Smooth muscle cell of the brain vasculature (primary cell): ENCODE measurements at regions not wholly inside any gene's neighbourhood (a gene's known extent, or its start where the extent isn't known, plus 50 kb on each side); places are given as distances from the start of the nearest gene placed in this dataset.

Experiments used
- DNase-seq: peaks from one replicate; pipeline ENCODE4 v3.0.0-alpha.2; 2012; ENCODE audit warnings: low read depth, low spot score

DNA sequence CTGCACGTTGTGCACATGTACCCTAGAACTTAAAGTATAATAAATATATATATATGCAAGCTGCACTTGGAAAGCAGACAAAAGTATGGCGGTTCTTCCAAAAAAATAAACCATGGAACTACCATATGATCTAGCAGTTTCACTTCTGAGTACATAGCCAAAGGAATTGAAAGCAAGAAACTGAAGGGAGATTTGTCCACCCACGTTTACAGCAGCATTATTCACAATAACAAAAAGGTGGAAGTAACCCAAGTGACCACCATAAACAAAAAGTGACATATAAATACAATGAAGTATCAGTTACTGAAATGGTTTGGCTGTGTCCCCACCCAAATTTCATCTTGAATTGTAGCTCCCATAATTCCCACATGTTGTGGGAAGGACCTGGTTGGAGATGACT, 525.3 kb upstream of the CELF2 start:
- no peak for DNase-seq

- no peak for DNase-seq
These were observed 523.8 kb upstream of the CELF2 start for GRCh38 chr10:10493833-10494232.

DNA sequence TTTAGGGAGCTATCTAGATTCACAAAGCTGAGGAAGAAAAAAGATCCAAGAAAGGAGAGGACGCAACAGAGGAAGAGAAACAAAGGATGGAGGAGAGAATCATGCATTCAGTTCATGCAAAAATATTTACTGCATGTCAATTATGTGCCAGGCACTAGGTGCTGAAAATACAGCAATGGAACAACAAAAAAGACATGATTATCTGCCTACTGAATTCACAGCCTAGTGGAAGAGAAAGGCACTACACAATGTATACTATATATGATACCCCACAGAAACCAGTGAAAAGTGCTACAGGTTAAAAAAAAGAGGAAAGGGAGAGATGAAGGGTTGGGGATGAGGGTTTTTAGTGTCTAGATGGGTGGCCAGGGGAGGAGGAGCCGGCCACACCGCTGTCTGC, 520.4 kb upstream of the CELF2 start:
- no peak for DNase-seq

DNA sequence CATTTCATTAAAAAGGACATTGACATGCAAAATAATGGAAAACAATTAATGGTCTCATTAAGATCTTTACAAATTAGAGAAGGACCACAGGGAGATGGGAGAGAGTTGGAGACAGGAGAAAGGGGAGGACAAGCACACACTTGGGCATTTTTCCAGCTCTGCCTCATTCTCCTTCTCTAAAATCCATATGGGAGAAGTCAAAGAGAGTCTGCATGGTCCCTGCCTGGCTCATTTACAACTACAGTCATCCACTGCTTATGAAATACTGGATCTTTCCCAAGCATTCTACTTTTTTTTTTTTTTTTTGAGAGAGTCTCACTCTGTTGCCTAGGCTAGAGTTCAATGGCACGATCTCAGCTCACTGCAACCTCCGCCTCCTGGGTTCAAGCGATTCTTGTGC, 518.9 kb upstream of the CELF2 start:
- no peak for DNase-seq

DNA sequence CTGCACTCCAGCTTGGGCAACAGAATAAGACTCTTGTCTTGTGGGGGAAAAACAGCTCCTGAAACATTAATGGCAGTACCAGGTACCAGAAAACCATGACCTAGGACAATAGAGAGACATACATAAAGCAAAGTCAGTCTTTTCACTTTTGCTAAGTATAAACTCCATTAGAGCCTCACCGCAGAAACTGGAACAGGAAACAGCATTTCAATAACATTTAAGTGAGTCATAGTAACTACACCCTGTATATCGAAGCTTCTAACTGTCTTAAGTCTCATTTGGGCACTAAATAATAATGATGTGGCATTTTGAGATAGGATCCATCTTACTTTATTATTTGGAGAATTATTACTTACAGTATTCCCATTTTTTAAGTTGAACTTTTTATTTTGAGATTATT, 517.8 kb upstream of the CELF2 start:
- DNase-seq, result peak; percentile 6

GRCh38 chr10:10500937-10501336, 516.7 kb upstream of the CELF2 start:
- no peak for DNase-seq

DNA sequence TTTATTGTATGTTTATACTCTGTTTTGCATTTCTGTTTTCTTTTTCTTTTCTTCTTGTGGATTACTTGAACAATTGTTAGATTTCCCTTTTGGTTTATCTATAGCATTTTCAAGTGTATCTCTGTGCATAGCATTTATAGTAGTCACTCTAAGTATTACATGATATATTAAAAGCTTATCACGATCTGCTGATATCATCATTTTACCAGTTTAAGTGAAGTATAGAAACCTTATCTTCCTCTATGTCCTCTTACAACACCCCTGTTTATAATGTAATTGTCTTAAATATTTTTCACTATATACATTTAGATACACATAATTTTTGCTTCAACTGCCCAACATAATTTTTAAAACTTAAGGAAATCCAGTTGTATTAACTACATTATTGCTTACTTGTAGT, 513.9 kb upstream of the CELF2 start:
- DNase-seq, result no peak

GRCh38 chr10:10508211-10508610, 509.5 kb upstream of the CELF2 start:
- DNase-seq, result no peak

DNA sequence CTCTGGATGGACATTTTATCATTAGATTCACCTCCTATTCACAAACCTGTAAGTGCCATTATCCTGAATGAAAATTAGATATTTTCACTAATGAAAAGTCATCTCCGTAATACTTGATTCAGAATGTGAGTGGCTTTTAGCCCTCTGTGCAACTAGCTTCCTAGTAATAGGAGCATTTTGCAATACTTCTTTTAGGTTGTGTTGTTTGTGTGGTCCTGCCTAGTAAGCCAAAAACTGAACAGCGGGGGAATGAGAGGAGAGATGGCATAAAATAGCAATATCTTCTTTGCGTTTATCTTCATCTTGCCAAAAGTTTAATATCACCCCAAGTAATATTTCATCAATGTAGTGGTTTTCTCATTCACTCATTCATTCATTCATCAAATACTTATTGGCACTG, 507.5 kb upstream of the CELF2 start:
- no peak for DNase-seq

DNA sequence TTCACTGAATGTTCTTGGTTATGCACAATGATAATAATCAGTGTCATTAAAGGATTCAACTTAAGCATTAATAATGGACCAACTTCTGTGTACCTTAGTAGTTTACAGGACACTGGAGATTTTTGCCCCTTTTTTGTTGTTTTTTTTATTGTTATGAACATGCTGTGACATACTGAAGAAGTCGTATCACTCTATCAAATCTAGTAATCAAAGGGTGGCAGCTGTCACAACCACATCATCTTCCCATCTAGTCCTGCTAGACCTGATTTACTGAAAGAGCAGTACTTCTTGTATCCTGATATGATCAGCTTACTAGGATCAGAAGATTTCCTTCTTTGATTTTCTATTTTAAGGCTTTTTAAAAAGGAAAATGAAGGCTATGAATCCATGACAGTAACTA, 504.6 kb upstream of the CELF2 start:
- no peak for DNase-seq

DNA sequence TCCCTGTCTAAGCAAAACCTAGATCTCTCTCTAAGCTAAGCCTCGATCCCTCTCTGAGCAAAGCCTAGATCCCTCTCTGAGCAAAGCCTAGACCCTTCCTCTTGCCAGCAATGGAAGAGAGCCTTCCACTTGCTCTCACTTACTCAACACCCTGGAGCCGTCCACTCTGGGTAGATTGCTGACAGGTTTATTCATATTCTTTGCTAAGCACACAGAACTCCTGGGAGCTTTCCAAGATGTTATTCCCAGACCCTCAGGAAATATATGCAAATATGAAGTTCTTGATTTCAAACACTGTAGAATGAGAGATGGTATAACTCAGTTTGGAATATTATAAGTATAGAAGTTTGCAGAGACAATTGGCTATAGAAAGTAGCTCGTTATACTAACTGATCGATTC, 503.8 kb upstream of the CELF2 start:
- no peak for DNase-seq

DNA sequence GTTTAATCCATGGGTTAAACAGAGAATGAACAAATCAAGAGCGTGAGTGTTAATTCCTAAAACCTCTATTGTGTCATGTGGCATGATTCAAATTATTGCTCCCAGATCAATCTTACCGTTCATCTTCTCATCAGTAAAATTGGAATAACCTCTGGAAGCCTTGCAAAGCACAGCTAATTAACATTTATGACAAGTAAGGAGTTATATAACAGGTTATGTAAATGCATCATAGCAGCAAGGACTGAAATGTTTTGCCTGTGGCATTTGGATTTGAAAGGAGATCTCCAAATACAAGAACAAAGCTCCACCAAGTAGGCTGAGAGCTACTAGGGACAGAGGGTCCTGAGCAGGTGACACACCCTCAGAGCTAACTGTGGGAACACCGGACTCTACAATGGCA, 502.9 kb upstream of the CELF2 start:
- DNase-seq, result no peak

DNA sequence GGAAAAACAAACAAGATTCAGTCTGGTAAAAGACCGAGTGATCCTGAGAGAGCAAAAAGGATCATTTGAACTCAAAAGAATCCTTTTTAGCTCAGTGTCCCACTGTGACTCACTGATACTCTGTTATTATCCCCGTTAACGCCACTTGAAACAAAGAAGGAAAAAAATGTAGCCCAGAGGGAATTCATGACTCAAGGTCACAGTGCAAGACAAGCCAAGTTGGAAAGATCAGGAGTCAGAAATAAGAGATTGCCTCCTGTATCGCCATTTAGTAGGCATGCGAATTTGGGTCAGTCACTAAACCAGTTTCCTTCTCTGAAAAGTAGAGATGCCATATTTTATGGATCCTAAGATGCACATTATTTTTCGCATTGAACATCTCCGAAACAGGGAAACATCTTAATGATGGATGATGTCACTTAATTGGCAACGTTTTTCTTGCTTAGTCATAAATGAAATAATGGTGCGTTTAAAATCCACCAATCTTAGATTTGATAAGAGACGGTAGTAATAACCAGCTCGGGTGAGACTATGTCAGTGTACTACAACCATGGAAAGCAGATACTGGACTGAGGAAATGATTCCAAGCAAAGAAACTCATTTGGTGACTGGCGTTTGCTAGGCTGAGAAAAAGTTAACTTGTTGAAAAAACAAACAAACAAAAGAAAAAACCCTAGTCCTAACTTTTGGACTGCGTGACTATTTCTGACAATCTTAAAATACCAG, 502.0 kb upstream of the CELF2 start:
- DNase-seq, result no peak

DNA sequence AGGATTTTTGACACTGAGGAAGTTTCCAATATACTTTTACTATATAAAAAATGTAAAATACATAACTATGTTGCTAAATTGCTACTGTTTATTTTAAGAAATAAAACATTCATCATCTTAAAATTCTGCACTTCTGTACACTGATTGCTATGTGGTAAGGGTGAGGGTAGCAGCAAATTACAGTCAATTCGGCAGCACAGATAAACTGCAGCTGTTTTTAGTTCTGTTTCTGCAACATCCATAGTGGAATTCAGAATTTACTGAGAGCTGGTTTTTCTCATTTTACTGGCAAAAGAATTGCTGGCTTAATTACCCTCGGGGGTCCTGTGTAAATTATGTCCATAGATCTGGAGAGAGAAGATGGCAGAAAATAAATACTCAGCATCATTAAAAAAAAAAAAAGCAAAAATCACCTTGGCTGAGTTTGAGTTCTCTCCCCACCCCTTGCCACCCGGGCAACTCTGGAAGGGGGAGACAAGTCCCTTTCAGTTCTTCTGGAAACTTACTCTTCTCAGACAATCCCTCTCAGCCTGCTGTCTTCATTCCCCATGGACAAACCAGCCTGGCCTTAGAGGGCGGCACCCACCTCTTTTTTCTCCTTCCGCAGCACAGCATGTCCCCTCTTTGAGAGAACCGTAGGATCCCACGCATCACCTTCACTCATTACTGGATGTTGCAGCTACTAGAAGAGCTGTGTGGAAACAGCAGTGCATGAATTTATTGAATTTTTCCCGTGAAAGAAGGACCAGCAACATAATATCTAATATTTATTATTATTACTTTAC, 501.1 kb upstream of the CELF2 start:
- no peak for DNase-seq

DNA sequence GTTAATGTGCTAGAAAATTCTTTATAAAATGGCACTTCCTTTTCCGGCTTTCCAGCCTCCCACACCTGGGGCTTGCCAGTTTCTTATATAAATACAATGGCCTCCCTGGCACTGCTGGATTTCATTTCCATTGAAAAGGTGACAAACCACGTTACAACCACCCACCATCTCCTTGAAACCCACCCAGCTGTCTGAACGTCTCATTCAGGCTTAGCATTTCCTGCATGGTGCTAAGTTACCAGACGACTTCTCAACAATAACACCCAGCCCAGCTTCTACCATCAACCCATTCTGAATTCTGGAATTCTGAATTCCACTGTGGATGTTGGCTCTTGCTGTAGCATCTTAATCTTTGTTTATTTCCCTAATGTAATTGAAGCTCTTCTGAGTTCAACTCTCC, 499.8 kb upstream of the CELF2 start:
- DNase-seq, result no peak

DNA sequence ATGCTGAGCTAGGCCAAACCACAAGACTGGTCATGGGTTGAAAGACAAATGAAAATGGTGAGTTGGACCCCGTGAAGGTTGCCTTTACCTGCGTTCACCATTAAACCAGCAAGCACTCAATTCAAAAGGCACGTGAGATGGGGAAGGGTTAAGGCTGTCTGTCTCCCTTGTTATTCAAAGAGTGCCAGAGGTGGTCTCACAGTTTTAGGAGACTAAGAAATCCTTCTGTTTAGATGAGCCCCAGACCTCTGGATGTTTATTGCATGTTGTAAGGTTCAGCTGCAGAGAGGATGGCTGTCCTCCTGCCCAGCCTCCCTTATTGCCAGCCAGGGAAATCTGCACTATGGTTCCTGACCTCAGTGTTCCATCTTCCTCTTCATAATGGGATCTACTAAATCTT, 498.0 kb upstream of the CELF2 start:
- DNase-seq, result no peak

GRCh38 chr10:10520491-10521385, 496.9 kb upstream of the CELF2 start:
- no peak for DNase-seq

DNA sequence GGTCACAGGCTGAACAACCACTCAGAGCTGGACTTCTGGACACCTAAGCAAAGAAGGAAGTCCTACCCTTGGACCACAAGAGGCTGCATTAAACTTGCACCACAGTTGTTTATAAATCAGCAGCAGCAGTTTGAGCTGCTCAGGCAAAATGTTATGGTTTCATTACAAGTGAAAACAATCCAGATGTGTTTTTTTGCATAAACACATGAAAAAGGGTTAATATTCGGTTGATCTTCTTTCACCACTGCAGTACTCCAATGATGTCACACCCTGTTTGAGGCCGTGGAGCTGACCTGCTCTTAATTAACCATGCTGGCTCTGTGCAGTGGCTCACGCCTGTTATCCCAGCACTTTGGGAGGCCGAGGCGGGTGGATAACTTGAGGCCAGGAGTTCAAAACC, 490.8 kb upstream of the CELF2 start:
- DNase-seq, result no peak

GRCh38 chr10:10527861-10528562, 489.7 kb upstream of the CELF2 start:
- no peak for DNase-seq

GRCh38 chr10:10528563-10528910, 489.1 kb upstream of the CELF2 start:
- DNase-seq, result no peak

DNA sequence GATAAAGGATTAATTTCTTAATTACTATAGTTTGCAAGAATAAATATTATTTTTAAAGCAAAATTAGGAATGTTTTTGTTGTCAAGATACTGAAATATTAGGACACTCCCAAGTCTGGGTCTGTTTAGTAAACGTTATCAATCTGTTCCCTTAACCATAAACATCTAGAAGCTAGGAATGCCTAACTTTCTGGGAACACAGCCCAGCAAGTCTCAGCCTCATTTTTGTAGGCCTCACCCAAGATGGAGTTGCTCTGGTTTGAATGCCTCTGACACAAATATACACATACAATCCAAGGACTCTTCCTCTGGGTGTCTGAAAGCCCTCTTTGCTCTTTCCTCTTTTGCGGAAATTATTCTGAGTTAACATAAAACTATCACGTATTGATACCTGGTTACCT, 487.4 kb upstream of the CELF2 start:
- no peak for DNase-seq

- DNase-seq, result no peak
These were observed 485.4 kb upstream of the CELF2 start for GRCh38 chr10:10532236-10532635.
